NT2/D1 (cell line): ENCODE measurements at regions not wholly inside any gene's neighbourhood (a gene's known extent, or its start where the extent isn't known, plus 50 kb on each side); places are given as distances from the start of the nearest gene placed in this dataset.

Experiments
- DNase-seq: peaks from one replicate; pipeline ENCODE4 v3.0.0-alpha.2; 2011; ENCODE audit warnings: low read depth, low spot score
- H3K27me3 ChIP-seq: 2 replicates; pipeline ENCODE4 v1.6.0; 2011; ENCODE audit warnings: mild to moderate bottlenecking; ENCODE audit not compliant: insufficient read length, insufficient read depth
- H3K36me3 ChIP-seq: 2 replicates; pipeline ENCODE4 v1.6.1; 2011; ENCODE audit warnings: mild to moderate bottlenecking, low read length, mixed read lengths; ENCODE audit not compliant: insufficient read depth, insufficient read length
- H3K4me1 ChIP-seq: 2 replicates; pipeline ENCODE4 v1.5.1; 2011; ENCODE audit not compliant: insufficient read depth, insufficient read length
- H3K4me3 ChIP-seq: 2 replicates; pipeline ENCODE4 v1.5.1; 2011; ENCODE audit warnings: low read depth; ENCODE audit not compliant: insufficient read length
- H3K9ac ChIP-seq: 2 replicates; pipeline ENCODE4 v1.6.0; 2011; ENCODE audit warnings: low read depth; ENCODE audit not compliant: insufficient read length
- H3K9me3 ChIP-seq: 2 replicates; pipeline ENCODE4 v1.5.1; 2011; ENCODE audit warnings: mild to moderate bottlenecking, low read length; ENCODE audit not compliant: insufficient read depth
- SUZ12 ChIP-seq: IDR thresholded peaks from 2 replicates; pipeline ENCODE4 v1.6.1; 2011; ENCODE audit not compliant: insufficient read length, insufficient read depth; ENCODE audit errors: extremely low read depth
- YY1 ChIP-seq: IDR thresholded peaks from 2 replicates; pipeline ENCODE4 v1.6.1; 2011; ENCODE audit not compliant: insufficient read length, insufficient read depth
- ZNF274 ChIP-seq: IDR thresholded peaks from 2 replicates; pipeline ENCODE4 v1.6.1; 2011; ENCODE audit warnings: mild to moderate bottlenecking, low read depth, low read length

GRCh38 chr1:199449681-199450080 lies 577.8 kb upstream of the NR5A2 start:
- TF ChIP-seq ZNF274 (no peak), SUZ12 (no peak), YY1 (no peak)
- Histone ChIP-seq H3K4me1 (peaks cover 6% of the 10 kb centered on the region), H3K27me3 (no peaks in the 10 kb centered on the region), H3K9ac (no peak overlapping the region), H3K4me3 (no peak overlapping the region), H3K36me3 (no peaks in the 10 kb centered on the region), H3K9me3 (no peaks in the 10 kb centered on the region)
- DNase-seq = no peak

- Histone ChIP-seq H3K4me3 (no peak overlapping the region), H3K4me1 (peaks cover 6% of the 10 kb centered on the region), H3K9me3 (no peaks in the 10 kb centered on the region), H3K36me3 (no peaks in the 10 kb centered on the region), H3K9ac (no peak overlapping the region), H3K27me3 (no peaks in the 10 kb centered on the region)
- DNase-seq = no peak
- TF ChIP-seq ZNF274 (no peak), YY1 (no peak), SUZ12 (no peak)
Observed at GRCh38 chr1:199452627-199453026, 574.9 kb upstream of the NR5A2 start.

GRCh38 chr1:199453723-199454122 lies 573.8 kb upstream of the NR5A2 start:
- DNase-seq = no peak

GRCh38 chr1:199460933-199461332 lies 566.6 kb upstream of the NR5A2 start:
- no peak for TF ChIP-seq SUZ12
- no peak for TF ChIP-seq YY1
- TF ChIP-seq ZNF274 = no peak
- H3K4me1 ChIP-seq = no peaks in the 10 kb centered on the region
- H3K9ac ChIP-seq = no peak overlapping the region
- no peak for DNase-seq
- H3K36me3 ChIP-seq = no peaks in the 10 kb centered on the region
- no peak overlapping the region for H3K4me3 ChIP-seq
- no peaks in the 10 kb centered on the region for H3K9me3 ChIP-seq
- H3K27me3 ChIP-seq = no peaks in the 10 kb centered on the region

More at GRCh38 chr1:199453723-199454122, 573.8 kb upstream of the NR5A2 start:
- no peak for TF ChIP-seq ZNF274
- no peak for TF ChIP-seq YY1
- TF ChIP-seq SUZ12 = no peak
- Histone ChIP-seq H3K9me3 (no peaks in the 10 kb centered on the region), H3K4me1 (no peaks in the 10 kb centered on the region), H3K9ac (no peak overlapping the region), H3K36me3 (no peaks in the 10 kb centered on the region), H3K4me3 (no peak overlapping the region), H3K27me3 (no peaks in the 10 kb centered on the region)

- Histone ChIP-seq H3K4me1 (no peaks in the 10 kb centered on the region), H3K4me3 (no peak overlapping the region), H3K36me3 (no peaks in the 10 kb centered on the region), H3K27me3 (no peaks in the 10 kb centered on the region), H3K9ac (no peak overlapping the region), H3K9me3 (no peaks in the 10 kb centered on the region)
- TF ChIP-seq ZNF274 (no peak), YY1 (no peak), SUZ12 (no peak)
- DNase-seq = peak; percentile 76
Observed at GRCh38 chr1:199463521-199464127, 563.9 kb upstream of the NR5A2 start.

GRCh38 chr1:199466961-199467360 lies 560.5 kb upstream of the NR5A2 start:
- H3K4me1 ChIP-seq = no peaks in the 10 kb centered on the region
- H3K4me3 ChIP-seq = no peak overlapping the region
- H3K9me3 ChIP-seq = no peaks in the 10 kb centered on the region
- no peaks in the 10 kb centered on the region for H3K27me3 ChIP-seq
- TF ChIP-seq SUZ12 = no peak
- no peak for TF ChIP-seq YY1
- no peak for TF ChIP-seq ZNF274
- no peak overlapping the region for H3K9ac ChIP-seq
- no peak for DNase-seq
- no peaks in the 10 kb centered on the region for H3K36me3 ChIP-seq

GRCh38 chr1:199472018-199472417 lies 555.5 kb upstream of the NR5A2 start:
- Histone ChIP-seq H3K4me1 (no peaks in the 10 kb centered on the region), H3K27me3 (no peaks in the 10 kb centered on the region), H3K4me3 (no peak overlapping the region), H3K36me3 (no peaks in the 10 kb centered on the region), H3K9me3 (no peaks in the 10 kb centered on the region), H3K9ac (no peak overlapping the region)
- no peak for TF ChIP-seq SUZ12
- TF ChIP-seq ZNF274 = no peak
- TF ChIP-seq YY1 = no peak
- DNase-seq = no peak
